COLO668 (cell line): ENCODE measurements at regions not wholly inside any gene's neighbourhood (a gene's known extent, or its start where the extent isn't known, plus 50 kb on each side); places are given as distances from the start of the nearest gene placed in this dataset.

Experiments used
- DNase-seq: peaks from one replicate; lab custom pipeline; 2025; ENCODE audit not compliant: unreplicated experiment; lab: John Stamatoyannopoulos, UW

DNA sequence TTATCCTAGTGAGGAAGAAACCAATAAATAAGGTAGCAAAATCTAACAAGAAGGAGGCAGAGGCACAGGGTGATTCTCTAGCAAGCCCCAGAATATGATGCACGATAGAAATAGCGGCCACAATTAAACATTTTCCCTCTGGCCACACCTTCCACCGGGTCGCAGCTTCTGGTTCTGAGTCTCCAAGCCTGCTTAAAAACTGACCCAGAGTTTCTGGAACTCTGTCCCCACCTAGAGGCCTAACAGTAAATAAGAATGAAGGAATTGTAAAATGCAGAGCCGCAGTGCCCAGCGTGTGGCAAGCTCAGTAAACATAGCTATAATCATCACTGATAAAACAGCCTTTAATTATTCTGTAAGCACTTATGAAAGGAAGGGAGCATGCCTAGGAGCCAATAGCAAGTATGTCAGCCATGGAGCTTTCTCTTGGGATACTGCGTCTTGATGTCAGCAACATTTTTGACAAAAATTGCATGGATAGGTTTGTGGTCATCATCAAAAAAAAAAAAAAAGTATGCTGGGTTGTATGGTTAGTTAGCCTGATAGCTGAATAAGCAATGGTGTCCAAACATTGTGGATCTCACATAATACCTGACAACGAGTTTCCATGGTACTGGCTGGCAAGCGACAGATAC, 465.5 kb downstream of the DNAH5 start:
- peak; percentile 18 for DNase-seq

DNA sequence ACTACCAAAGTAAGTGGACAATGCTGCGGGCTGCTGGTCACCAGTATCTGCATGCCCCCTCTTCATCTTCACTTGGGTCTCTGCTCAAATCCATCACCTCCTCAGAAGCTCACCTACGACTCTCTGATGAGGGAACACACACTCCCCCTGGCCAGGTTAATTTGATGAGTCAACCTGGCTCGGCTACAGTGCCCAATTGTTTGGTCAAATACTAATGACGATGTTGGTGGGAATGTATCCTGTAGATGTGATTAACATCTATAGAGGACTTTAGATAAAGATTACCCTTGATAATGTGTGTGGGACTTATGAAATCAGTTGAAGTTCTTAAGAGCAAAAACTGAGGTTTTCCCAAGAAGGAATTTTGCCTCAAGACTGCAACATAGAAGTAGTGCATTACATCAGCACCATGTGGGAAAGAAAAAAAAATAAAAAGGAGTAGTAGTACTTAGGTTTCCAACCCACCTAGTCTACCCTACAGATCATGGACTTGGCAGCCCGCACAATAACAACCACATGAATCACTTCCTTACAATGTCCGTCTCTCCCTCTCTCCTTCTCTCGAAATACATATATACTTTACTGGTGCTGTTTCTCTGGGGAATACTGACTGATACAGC, 467.3 kb downstream of the DNAH5 start:
- no peak for DNase-seq

DNA sequence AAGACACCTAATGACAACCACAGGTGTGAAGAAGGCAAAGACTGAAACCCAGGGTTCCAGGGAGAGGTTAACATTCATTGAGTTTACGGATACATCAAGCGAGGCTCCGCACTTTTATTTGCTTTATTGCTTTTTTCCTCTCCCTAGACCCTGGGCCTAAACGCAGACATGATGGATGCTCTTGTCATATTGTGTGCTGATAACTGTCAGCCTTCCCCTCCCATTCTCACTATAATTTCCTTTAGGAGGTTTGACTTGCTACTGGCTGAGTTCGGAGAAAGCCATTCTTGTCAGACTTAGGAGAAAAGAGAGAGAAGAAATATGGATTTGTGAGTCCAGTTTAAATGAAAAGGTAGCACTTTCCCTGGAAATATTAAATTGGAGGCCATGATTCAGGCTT, 471.6 kb downstream of the DNAH5 start:
- no peak for DNase-seq

DNA sequence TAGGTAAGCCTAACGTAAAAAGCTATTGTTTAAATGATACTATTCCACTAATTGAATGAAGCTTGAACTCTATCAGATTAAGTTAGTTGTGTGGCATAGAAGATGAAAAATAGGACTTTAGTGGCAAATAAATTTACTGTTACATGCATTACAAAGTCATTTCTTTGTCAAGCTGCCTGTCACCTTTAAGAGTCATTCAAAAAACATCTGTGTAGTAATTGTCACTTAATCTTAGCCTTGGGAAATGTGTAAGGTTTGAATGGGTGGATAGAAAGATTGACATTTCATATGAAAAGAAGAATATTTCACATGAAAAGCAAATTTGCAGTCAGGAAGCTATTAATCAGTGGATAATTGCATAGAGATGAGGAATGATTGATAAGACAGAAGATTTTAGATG, 473.5 kb downstream of the DNAH5 start:
- DNase-seq = no peak

DNA sequence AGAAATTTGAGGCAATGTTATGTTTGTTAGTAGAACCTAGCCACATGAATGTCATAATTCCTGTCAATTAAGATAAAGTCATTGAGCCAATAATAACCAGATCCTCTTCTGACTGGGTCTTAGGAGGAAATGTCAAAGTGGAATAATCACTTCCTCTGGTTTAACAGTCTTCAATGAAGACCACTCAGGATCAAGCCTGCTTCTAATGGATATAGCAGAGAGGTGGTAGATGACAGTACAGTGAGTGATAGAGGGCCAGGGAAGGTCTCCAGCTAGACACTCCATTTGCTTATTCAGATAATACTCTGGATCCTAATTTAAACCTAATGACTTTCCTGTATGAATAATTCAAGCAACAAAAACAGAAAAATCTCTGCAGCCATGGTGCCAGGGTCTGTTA, 474.2 kb downstream of the DNAH5 start:
- DNase-seq = no peak

DNA sequence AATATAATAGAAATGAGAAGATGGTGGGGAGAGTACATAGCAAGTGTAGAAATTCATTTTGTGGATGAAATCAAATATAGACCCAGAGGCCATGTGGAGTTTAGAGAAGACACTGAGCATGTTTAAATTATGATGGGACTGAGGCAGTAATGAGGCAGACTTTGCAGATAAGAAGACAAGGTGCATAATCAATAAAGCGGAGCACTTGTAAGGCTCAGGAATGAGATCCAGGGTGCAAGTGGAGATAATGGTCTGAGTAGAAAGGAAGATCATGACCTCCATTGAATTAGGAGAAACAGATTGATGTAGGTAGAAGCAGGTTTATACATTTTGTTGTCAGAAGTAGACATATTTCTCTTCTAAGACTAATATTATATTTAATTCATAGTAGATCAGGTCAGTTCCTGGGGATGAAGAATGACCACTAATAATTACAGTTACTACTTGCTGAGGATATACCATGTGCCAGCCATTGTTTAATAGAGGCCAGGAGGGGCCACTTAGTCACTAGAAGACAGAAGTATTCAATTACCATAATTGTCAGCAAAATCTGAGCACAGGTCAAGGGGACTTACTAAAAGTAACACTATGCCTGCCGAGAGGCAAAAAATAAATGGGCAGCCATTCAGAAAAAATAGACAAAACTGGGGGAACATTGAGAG, 479.8 kb downstream of the DNAH5 start:
- no peak for DNase-seq

DNA sequence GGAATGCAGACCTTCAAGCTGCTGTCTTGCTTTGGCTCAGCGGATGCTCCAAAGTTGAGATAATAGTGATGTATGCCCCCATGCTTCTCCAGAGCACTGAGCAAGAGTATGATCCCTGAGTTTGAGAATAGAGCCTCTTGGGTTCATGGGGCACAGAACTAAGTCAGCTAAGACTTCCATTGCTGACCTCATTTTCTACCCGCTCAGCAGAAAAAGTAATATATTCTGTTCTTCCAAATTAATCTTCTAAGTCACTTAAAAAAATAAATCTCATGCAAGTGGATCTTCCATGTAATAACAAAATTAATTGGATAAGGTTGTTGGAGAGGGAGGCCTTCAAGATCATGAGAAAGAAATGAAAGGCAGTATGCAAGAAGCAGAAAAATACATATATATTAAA, 483.9 kb downstream of the DNAH5 start:
- DNase-seq = no peak

DNA sequence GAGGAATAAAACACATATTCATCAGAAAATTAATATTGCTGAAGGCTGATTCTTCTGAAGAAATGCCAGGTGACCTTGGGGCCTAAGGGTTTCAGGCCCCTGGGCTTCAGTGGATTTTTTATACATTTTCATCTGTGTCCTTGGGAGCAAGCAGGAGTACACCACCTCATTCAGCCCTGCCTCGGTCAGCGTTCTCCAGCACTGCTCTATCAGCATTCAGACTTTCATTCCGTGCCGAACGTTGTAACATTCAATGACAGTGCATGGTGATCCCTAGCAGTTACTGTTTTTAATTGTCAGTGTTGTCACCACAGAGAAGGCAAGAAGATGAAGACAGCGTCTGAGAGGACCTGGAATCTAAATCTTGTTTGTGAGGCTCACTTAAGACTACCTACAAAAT, 490.4 kb downstream of the DNAH5 start:
- DNase-seq = no peak

DNA sequence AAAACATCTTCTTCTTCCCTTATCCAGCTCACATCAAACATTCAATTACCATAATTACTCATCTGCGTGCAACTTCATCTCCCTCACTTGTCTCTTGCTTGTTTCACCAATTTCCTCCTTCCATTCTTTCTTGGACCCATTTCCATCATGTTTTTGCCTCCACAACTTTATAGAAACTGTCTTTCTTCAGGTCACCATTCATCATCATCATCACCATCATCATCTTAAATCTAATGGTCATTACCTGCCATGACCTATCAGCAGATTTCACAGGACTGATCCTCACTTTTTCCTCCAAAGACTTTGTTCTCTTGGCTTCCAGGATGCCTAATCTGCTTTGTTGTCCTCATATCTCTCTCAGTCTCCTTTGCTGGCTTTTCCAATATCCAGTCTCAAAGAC, 495.6 kb downstream of the DNAH5 start:
- DNase-seq = no peak

DNA sequence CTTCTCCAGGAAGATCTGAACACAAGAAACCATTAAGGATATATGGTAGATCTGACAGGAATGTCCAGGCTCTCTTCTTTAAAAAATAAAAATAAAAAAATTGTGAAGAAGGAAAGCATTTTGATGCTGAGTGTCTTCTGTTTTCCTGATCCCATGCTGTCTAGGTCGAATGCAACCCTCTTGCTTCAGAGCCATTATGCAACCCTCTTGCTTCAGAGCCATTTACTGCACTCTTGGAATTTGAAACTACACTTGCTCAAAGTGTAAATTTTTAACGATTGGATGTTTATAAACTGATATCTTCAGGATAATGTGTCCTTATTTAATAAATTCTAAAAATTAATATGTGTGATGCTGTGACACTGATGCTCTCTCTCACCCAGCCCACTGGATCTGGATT, 505.1 kb downstream of the DNAH5 start:
- DNase-seq = no peak

DNA sequence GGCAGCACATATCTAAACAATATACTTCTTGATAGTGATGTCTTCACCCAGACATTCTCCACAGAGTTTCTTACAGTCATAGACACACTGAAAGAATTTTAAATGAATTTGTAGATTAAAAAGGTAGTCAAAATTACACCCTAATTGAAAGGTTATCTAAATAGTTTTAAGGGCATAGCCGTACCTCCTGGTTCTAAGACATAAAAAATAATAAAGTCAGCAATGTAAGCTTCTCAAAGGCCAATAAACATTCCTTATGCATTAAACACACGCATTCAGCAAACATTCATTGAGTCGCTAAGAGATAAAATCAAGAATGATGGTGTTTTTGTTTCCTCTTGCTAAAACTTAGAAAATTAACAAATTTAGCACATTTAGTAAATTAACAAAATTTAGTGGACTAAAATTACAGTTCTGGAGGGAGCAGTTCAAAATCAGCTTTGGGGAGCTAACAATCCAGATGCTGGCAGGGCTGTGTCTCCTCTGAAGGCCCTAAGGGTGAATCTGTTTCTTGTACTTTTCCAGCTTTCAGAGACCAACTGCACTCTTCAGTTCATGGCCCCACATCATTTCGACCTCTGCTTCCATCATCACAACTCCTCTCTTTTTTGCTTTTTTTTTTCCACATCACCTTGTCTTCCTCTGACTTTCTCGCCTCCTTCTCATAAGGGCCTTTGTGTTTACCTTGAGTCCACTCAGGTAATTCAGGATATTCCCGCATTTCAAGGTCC, 516.5 kb downstream of the DNAH5 start:
- DNase-seq = no peak

DNA sequence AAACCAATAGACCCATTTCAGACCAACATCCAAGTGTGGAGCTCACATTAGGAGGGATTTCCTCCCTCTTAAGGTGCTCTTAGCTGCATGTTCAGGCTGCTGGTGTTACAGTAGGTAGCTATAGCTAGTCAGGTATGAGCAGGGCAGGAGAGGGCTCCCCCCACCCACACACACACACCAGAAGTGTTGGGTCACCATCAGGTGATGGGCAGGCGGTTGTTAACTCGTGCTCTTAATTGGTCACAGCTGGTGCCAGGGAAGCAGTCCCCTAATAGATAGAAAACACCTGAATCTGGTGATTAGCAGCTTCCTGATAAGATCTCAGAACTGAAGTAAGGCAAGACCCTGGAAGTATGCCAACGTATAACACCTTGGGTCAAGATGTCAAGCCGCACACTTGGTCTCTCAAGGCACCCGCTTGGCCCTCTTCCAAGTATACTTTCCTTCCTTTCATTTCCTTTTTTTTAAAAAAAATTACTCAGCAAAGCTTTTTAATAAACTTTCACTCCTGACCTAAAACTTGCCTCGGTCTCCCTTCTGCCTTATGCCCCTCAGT, 532.4 kb downstream of the DNAH5 start:
- DNase-seq = no peak

DNA sequence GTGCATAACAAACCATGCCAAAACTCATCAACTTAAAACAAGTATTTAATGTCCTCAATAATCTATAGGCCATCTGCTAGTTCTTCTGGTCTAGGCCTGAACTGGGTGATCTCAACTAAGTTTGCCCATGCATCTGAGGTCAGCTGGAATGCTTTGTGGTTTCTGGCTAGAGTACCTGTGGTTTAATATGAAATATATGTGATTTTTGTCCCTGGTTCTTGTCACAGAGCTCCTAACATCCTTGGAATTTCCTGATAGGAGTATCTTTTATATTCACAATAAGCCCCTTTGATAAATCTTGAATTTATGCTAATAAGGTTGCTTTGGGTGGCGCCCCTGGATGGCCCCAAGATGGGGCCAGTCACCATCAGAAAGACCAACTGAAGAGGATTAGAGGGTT, 535.9 kb downstream of the DNAH5 start:
- no peak for DNase-seq

DNA sequence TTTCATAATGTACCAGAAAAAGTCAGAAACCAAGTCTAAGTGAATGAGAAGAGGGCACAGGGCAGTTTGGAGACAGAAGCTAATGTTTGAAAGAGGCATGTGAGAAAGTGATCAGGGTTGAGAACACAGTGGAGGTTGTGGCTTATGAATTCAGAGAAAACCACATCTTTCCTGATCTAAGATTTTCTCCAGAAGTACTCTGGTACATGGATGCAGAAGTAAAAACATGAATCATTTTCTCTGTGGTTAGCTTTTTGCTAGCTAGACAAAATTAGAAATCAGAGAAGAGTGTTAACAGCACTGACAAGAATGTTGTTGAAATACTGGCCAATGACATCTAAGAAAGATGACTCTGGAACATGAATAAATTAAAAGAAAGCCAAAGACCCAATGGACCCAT, 541.1 kb downstream of the DNAH5 start:
- DNase-seq = no peak

DNA sequence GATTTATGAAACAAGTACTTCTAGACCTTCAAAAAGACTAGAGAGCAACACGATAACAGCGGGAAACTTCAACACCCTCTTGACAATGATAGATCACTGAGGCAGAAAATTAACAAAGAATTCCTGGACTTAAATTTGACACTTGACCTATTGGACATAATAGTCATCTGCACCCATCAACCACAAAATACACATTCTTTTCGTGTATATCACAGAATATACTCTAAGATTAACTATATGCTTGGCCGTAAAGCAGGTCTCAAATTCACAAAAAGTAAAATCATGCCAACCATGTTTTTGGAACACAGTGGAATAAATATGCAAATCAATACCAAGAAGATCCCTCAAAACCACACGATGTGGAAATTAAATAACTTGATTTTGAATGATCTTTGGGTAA, 559.4 kb downstream of the DNAH5 start:
- no peak for DNase-seq

DNA sequence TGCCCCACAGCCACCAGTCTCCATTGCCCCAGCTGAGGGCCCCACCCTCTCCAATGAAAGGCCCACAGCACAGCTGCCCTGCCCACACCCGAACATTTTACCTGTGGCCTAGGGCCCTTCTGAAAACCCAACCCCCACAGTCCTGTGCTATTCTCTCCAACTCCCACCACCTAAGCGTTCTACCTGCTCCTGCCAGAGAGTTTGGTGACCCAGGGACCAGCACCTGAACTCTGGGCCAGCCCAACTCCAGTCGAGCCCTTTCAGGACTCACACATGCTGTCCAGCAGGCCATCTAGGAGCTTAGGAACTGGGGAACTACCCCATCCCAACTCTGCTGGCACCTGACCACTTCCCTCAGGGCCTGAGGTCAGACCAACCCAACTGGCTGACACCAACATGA, 562.3 kb downstream of the DNAH5 start:
- DNase-seq = no peak

DNA sequence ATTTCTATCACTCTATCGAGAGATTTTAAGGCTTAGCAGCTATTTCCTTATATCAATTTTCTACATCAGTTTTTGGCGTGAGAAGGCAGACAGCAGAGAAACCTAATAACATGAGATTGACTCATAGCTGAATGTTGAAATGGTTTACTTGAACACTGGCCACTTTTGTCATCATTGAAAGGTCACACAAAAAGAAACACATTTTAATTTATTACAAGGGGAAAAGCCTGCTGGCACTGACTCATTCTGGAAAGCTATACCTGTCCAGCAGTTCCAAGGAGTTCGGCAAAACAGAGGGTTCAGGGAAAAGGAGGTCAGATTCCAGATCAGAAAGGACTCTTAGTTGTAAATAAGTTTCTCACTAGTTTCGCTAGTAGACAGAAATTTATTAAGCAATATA, 566.4 kb downstream of the DNAH5 start:
- no peak for DNase-seq

DNA sequence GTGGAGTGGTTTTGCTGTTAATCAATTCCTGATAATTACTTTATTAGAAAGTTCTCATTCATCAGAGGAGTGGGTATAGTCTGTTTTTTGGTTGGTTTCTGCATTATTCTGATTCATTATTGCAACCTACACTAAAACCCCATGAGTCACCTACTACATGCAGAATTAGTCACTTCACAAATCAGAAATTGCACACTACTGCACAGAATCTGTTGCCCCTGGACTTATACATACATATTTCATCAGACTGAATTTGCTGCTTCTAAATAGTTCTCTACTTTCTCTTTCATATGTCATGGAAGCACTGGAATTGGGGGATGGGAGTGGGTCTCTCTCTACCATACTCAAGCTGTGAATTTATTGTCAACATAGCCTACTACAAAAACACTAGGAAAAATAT, 585.1 kb downstream of the DNAH5 start:
- DNase-seq = no peak

DNA sequence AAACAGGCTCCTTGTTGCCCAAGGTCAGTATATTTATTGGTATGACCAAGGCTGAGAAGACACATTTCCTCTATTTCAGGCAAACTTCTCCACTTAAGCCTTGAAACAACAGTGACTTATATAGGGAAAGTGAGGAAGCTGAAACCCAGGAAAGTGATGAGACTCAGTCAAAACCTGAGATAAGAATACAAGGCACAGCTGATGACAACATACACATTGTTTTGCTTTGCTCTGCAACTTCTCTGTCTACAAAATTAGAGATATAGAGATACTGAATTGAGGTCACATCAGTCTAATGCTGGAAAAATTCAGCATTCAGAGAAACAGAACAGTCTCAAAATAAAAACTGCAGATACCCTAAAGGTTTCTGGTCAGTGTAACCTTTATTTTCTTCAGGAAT, 586.1 kb downstream of the DNAH5 start:
- DNase-seq = no peak

DNA sequence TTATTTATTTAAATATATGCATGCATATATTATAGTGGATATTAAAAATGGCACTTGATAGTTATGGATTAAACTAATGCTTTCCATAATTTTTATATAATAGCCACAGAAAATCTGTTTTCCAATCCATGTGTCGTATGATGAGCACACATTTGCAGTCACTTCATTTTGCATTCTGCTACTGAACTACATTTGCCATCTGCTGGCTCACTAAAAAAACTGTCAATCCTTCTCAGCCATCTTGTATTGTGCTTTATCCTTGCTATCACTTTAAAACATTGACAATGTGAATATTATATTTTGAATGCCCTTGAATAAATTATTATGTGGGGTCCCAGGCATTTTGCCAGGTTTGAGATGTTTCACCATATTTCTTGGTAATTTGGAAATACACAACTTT, 586.6 kb downstream of the DNAH5 start:
- DNase-seq = no peak

DNA sequence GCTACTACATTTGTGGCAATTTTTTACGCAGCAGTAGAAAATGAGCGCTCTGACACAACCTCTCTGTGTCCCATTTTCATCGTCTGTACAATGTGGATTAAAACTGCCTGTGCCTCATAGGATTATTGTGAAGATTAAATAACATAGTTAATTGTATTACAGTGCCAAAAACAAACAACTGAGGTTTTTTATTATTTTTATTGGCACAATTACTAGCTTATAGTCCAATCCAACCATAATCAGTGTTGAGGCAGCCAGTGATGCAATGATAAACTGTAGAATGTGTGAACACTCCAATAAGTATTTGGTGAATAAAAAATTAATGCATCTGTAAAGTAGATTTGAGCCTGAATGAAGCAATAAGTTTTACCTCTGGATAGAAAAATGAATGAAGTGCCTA, 588.3 kb downstream of the DNAH5 start:
- DNase-seq = no peak

DNA sequence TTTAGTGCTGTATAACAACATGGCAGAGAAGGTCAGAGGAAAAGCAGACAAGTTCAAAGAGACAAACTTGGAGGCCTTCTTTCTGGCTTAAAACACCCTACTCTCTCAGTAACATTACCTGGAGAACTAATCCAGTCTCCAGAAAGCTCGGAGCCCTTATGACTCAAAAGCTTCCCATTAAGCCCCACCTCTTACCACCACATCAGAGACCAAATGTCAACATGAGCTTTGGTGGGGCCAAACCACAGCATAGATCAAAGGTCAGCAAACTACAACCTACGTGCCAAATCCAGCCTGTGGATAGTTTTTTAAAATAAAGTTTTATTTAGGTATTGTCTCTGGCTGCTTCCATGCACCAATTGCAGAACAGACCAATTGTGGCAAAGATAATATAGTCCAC, 589.9 kb downstream of the DNAH5 start:
- no peak for DNase-seq
